ENCODE measurements at regions not wholly inside any gene's neighbourhood (a gene's known extent, or its start where the extent isn't known, plus 50 kb on each side); places are given as distances from the start of the nearest gene placed in this dataset.

DNA sequence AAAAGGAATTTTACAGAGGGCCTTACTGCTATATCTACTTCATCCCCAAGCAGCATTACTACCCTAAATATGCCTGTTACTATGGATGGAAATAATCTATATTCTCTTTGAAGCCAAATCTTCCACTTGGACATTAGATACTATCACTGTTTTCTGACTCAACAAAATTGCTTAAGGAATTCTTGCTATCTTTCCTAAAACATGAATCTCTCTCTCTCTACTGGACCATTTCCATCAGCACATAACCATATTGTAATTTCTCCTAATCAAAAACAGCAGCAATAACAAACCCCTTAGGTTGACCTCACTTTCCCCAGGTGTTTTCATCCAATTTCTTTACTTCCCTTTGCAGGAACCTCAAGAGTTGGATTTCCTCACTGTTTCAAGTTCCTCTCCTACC lies 67.9 kb upstream of the BLID start:
- no peaks in the 10 kb centered on the region for H3F3A ChIP-seq (ENCODE audit: low read depth)

GRCh38 chr11:122181893-122182292 lies 65.9 kb upstream of the BLID start:
- no peak overlapping the region for H3K9ac ChIP-seq (ENCODE audit: low read depth, low read length, poor library complexity, severe bottlenecking)
- H3K4me1 ChIP-seq (ENCODE audit: insufficient read depth, low read length, poor library complexity, severe bottlenecking) = no peaks in the 10 kb centered on the region
- H3K79me2 ChIP-seq (ENCODE audit: insufficient read depth, low read length) = no peaks in the 10 kb centered on the region
- H3K4me2 ChIP-seq (ENCODE audit: low read depth, low read length, poor library complexity, severe bottlenecking) = no peak overlapping the region
- H2AFZ ChIP-seq (ENCODE audit: low read length) = no peak overlapping the region
- no peaks in the 10 kb centered on the region for H3K9me2 ChIP-seq (replicated peaks; ENCODE audit: low read depth, low read length)
- no peaks in the 10 kb centered on the region for H3F3A ChIP-seq (ENCODE audit: low read depth)
- no peaks in the 10 kb centered on the region for H3K9me3 ChIP-seq (ENCODE audit: insufficient read depth, low read depth, low read length)
- no peaks in the 10 kb centered on the region for H3K27me3 ChIP-seq (ENCODE audit: insufficient read depth, low read length, poor library complexity, severe bottlenecking)
- H4K20me1 ChIP-seq (ENCODE audit: insufficient read depth, low read length, poor library complexity, severe bottlenecking) = no peaks in the 10 kb centered on the region
- no peak overlapping the region for H3K4me3 ChIP-seq (ENCODE audit: low read length, poor library complexity, severe bottlenecking)
- TF ChIP-seq EZH2phosphoT487 (IDR thresholded peaks at IDR 0.05; ENCODE audit: borderline replicate concordance) (no peak), CTCF (conservative IDR thresholded peaks at IDR 0.05; ENCODE audit: low read length) (no peak)
- H3K36me3 ChIP-seq (ENCODE audit: insufficient read depth, low read length) = no peaks in the 10 kb centered on the region

More for the DNA sequence above, 67.9 kb upstream of the BLID start:
- TF ChIP-seq EZH2phosphoT487 (IDR thresholded peaks at IDR 0.05; ENCODE audit: borderline replicate concordance) (no peak), CTCF (conservative IDR thresholded peaks at IDR 0.05; ENCODE audit: low read length) (no peak)
- H4K20me1 ChIP-seq (ENCODE audit: insufficient read depth, low read length, poor library complexity, severe bottlenecking) = no peaks in the 10 kb centered on the region
- H3K36me3 ChIP-seq (ENCODE audit: insufficient read depth, low read length) = no peaks in the 10 kb centered on the region
- H3K4me2 ChIP-seq (ENCODE audit: low read depth, low read length, poor library complexity, severe bottlenecking) = no peak overlapping the region
- H3K79me2 ChIP-seq (ENCODE audit: insufficient read depth, low read length) = no peaks in the 10 kb centered on the region
- H3K4me3 ChIP-seq (ENCODE audit: low read length, poor library complexity, severe bottlenecking) = no peak overlapping the region
- no peaks in the 10 kb centered on the region for H3K27me3 ChIP-seq (ENCODE audit: insufficient read depth, low read length, poor library complexity, severe bottlenecking)
- H3K9ac ChIP-seq (ENCODE audit: low read depth, low read length, poor library complexity, severe bottlenecking) = no peak overlapping the region
- H2AFZ ChIP-seq (ENCODE audit: low read length) = no peak overlapping the region
- H3K9me3 ChIP-seq (ENCODE audit: insufficient read depth, low read depth, low read length) = no peaks in the 10 kb centered on the region
- no peaks in the 10 kb centered on the region for H3K9me2 ChIP-seq (replicated peaks; ENCODE audit: low read depth, low read length)
- no peaks in the 10 kb centered on the region for H3K4me1 ChIP-seq (ENCODE audit: insufficient read depth, low read length, poor library complexity, severe bottlenecking)

GRCh38 chr11:122181372-122181771 lies 65.4 kb upstream of the BLID start:
- Histone ChIP-seq H2AFZ (ENCODE audit: low read length) (no peak overlapping the region), H3K4me2 (ENCODE audit: low read depth, low read length, poor library complexity, severe bottlenecking) (no peak overlapping the region), H3K9me2 (replicated peaks; ENCODE audit: low read depth, low read length) (no peaks in the 10 kb centered on the region), H3K4me3 (ENCODE audit: low read length, poor library complexity, severe bottlenecking) (no peak overlapping the region), H3K9me3 (ENCODE audit: insufficient read depth, low read depth, low read length) (no peaks in the 10 kb centered on the region), H3K36me3 (ENCODE audit: insufficient read depth, low read length) (no peaks in the 10 kb centered on the region), H3K79me2 (ENCODE audit: insufficient read depth, low read length) (no peaks in the 10 kb centered on the region), H3K27me3 (ENCODE audit: insufficient read depth, low read length, poor library complexity, severe bottlenecking) (no peaks in the 10 kb centered on the region), H3K4me1 (ENCODE audit: insufficient read depth, low read length, poor library complexity, severe bottlenecking) (no peaks in the 10 kb centered on the region), H3F3A (ENCODE audit: low read depth) (no peaks in the 10 kb centered on the region), H3K9ac (ENCODE audit: low read depth, low read length, poor library complexity, severe bottlenecking) (no peak overlapping the region), H4K20me1 (ENCODE audit: insufficient read depth, low read length, poor library complexity, severe bottlenecking) (no peaks in the 10 kb centered on the region)
- TF ChIP-seq EZH2phosphoT487 (IDR thresholded peaks at IDR 0.05; ENCODE audit: borderline replicate concordance) (no peak), CTCF (conservative IDR thresholded peaks at IDR 0.05; ENCODE audit: low read length) (no peak)

Data from Loucy (cell line).